BJ (cell line): ENCODE measurements at regions not wholly inside any gene's neighbourhood (a gene's known extent, or its start where the extent isn't known, plus 50 kb on each side); places are given as distances from the start of the nearest gene placed in this dataset.

Experiments used
- CTCF ChIA-PET: fragments of 350-600 bp; formaldehyde crosslinking; extraction: SDS; loops from one replicate; lab custom pipeline; 2021; ENCODE audit warnings: antibody characterized with exemption, inconsistent platforms; lab: Yijun Ruan, JAX
- POLR2A ChIA-PET: fragments of 300-600 bp; sonication (Branson Sonifier 250); formaldehyde crosslinking; extraction: SDS; loops from one replicate; lab custom pipeline; 2021; ENCODE audit warnings: antibody characterized with exemption; lab: Charles Lee
- DNase-seq: peaks from one replicate; pipeline ENCODE4 v3.0.0-alpha.2; 2011; ENCODE audit warnings: low read depth
- H3K27me3 ChIP-seq: 2 replicates; pipeline ENCODE4 v1.6.0; 2011; ENCODE audit warnings: low read length; ENCODE audit not compliant: control insufficient read depth, insufficient read depth
- H3K36me3 ChIP-seq: 2 replicates; pipeline ENCODE4 v1.5.1; 2011; ENCODE audit warnings: low read length; ENCODE audit not compliant: control insufficient read depth, insufficient read depth
- H3K4me3 ChIP-seq: 2 replicates; pipeline ENCODE4 v1.5.1; 2011; ENCODE audit warnings: low read depth, mild to moderate bottlenecking, control low read depth, low read length
- TF ChIP-seq, protein P1 (sequence below): IDR thresholded peaks from 2 replicates; pipeline ENCODE4 v1.5.1; 2011; ENCODE audit warnings: low read depth, mild to moderate bottlenecking, control low read depth, inconsistent platforms, low read length, moderate library complexity; ENCODE audit not compliant: insufficient read depth

GRCh38 chr1:57530206-57530910 is 106.5 kb upstream of the DAB1 start:
- DNase-seq: no peak
- Histone ChIP-seq H3K4me3 (no peak overlapping the region), H3K27me3 (no peaks in the 10 kb centered on the region), H3K36me3 (no peaks in the 10 kb centered on the region)
- ChIA-PET POLR2A (no interaction called here), CTCF (no interaction called here)
- TF ChIP-seq, protein P1, sequence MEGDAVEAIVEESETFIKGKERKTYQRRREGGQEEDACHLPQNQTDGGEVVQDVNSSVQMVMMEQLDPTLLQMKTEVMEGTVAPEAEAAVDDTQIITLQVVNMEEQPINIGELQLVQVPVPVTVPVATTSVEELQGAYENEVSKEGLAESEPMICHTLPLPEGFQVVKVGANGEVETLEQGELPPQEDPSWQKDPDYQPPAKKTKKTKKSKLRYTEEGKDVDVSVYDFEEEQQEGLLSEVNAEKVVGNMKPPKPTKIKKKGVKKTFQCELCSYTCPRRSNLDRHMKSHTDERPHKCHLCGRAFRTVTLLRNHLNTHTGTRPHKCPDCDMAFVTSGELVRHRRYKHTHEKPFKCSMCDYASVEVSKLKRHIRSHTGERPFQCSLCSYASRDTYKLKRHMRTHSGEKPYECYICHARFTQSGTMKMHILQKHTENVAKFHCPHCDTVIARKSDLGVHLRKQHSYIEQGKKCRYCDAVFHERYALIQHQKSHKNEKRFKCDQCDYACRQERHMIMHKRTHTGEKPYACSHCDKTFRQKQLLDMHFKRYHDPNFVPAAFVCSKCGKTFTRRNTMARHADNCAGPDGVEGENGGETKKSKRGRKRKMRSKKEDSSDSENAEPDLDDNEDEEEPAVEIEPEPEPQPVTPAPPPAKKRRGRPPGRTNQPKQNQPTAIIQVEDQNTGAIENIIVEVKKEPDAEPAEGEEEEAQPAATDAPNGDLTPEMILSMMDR: no peak

DNA sequence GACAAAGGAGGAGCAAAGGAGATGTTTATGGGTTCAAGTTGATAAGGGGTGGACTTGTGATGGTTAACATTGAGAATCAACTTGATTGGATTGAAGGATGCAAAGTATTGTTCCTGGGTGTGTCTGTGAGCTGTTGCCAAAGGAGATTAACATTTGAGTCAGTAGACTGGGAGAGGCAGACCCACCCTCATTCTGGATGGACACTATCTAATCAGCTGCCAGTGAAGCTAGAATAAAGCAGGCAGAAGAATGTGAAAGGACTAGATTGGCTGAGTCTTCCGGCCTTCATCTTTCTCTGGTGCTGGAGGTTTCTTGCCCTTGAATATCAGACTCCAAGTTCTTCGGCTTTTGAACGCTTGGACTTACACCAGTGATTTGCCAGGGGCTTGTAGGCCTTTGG is 98.7 kb upstream of the DAB1 start:
- CTCF ChIA-PET: no interaction called here
- POLR2A ChIA-PET: no interaction called here
- no peak for DNase-seq
- TF ChIP-seq, protein P1: no peak
- no peaks in the 10 kb centered on the region for H3K36me3 ChIP-seq
- peaks cover 1% of the 10 kb centered on the region; the same call in 1 of the 2 replicates for H3K27me3 ChIP-seq
- H3K4me3 ChIP-seq: no peak overlapping the region

DNA sequence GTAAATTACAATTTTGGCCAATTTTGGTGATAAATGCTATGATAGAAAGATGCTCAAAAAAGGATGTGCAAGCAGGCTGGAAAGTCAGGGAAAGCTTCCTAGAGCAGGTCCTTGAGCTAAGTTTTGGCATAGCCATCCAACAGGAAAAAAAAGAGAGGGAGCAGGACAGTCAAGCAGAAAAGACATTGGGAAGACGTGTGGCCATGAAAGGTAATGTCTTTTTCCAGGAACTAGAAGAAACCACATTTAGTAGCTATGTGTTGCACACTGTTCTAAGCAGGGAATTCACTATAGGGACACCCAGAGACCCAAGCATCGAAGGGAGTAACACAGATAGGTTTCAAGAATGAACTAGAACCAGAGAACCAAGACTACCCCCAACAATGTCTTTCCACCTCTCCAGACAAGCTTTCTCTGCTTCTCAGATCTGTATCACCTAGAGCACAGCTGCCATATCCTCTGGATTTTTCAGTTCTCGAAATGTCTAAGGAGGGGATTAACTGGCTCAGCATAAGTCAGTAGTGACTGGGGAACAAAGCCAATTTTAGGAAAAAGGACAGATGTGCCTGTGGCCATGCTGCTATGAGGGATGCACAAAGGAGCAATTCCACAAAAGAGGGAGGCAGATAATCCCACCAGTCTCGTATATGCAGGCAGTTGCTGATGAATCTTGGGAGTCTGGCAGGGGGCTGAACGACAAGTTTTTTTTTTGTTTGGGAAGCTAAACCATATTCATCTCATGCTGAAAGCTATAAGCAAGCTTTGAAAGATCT is 97.1 kb upstream of the DAB1 start:
- Histone ChIP-seq H3K36me3 (no peaks in the 10 kb centered on the region), H3K27me3 (peaks cover 1% of the 10 kb centered on the region; the same call in 1 of the 2 replicates), H3K4me3 (no peak overlapping the region)
- CTCF ChIA-PET: interaction anchor here (0.6 to 2.0 kb wide), 2 partner anchors 96 to 828 kb away, joined by 3 to 5 read pairs; partner anchors contain the start of gene DAB1
- no peak for DNase-seq
- POLR2A ChIA-PET: no interaction called here
- TF ChIP-seq, protein P1: no peak

- peaks cover 1% of the 10 kb centered on the region; the same call in 1 of the 2 replicates for H3K27me3 ChIP-seq
- H3K4me3 ChIP-seq: no peak overlapping the region
- no peak for DNase-seq
- CTCF ChIA-PET: interaction anchor here (0.5 kb wide), 1 partner anchor 28 kb away, joined by 3 read pairs; no protein-coding TSS in a partner anchor
- POLR2A ChIA-PET: no interaction called here
- no peaks in the 10 kb centered on the region for H3K36me3 ChIP-seq
- TF ChIP-seq, protein P1: no peak
Measured at GRCh38 chr1:57518496-57518895, 94.6 kb upstream of the DAB1 start.
